Endothelial cell of umbilical vein (primary cell): ENCODE measurements at regions not wholly inside any gene's neighbourhood (a gene's known extent, or its start where the extent isn't known, plus 50 kb on each side); places are given as distances from the start of the nearest gene placed in this dataset.

Experiments used
- BruUV-seq: library from RNA; stranded (reverse); fragments of 400-500 nt; replicated peaks from 2 replicates; lab custom pipeline; 2021; lab: Mats Ljungman, UMichigan
- CTCF ChIA-PET: fragments of 300-600, 350-600 bp; sonication (Branson Sonifier 250); formaldehyde crosslinking; loops from one replicate; lab custom pipeline; 2021; ENCODE audit warnings: antibody characterized with exemption, inconsistent platforms; lab: Charles Lee
- POLR2A ChIA-PET: fragments of 300-600, 350-600 bp; sonication (Branson Sonifier 250); formaldehyde crosslinking; loops from one replicate; lab custom pipeline; 2021; ENCODE audit warnings: antibody characterized with exemption, inconsistent platforms; lab: Charles Lee
- DNase-seq: peaks from one replicate; pipeline ENCODE4 v3.0.0-alpha.2; 2011; ENCODE audit warnings: low read depth, low spot score
- FAIRE-seq: peaks from 2 replicates; lab custom pipeline; 2011; peaks lifted over from hg19 to GRCh38; lab: Jason Lieb, UNC
- H2AFZ ChIP-seq: 2 replicates; pipeline ENCODE4 v1.6.0; 2012; ENCODE audit warnings: low read depth, low read length, control low read depth, inconsistent platforms
- H3K27ac ChIP-seq: 2 replicates; pipeline ENCODE4 v1.5.1; 2011; ENCODE audit warnings: low read depth, mild to moderate bottlenecking, control low read depth, low read length, moderate library complexity; ENCODE audit not compliant: insufficient read depth
- H3K27me3 ChIP-seq, 2 experiments: 2 replicates each; pipeline versions ENCODE4 v1.6.0 to v1.6.1; 2011; ENCODE audit warnings: low read length in 2 of 2, mixed read lengths in 1 of 2; ENCODE audit not compliant: control insufficient read depth in 2 of 2, insufficient read depth in 2 of 2
- H3K36me3 ChIP-seq, 2 experiments: 2 replicates in 1 of 2; 3 replicates in 1 of 2; pipeline ENCODE4 v1.5.1; 2011; ENCODE audit warnings: low read length in 2 of 2, mild to moderate bottlenecking in 1 of 2, moderate library complexity in 1 of 2; ENCODE audit not compliant: control insufficient read depth in 2 of 2, insufficient read depth in 2 of 2; ENCODE audit errors: extremely low read depth in 1 of 2
- H3K4me1 ChIP-seq: 3 replicates; pipeline ENCODE4 v1.5.1; 2011; ENCODE audit warnings: mild to moderate bottlenecking, low read length; ENCODE audit not compliant: control insufficient read depth, insufficient read depth; ENCODE audit errors: extremely low read depth
- H3K4me2 ChIP-seq: 2 replicates; pipeline ENCODE4 v1.6.1; 2011; ENCODE audit warnings: low read length, control low read depth, mixed read lengths; ENCODE audit not compliant: insufficient read depth
- H3K4me3 ChIP-seq, 3 experiments: fragments of 200-600 bp in 1 of 3; sonication (generic), shearing (Covaris generic) in 1 of 3; replicated peaks in 1 of 3; 2 replicates each; pipeline ENCODE4 v1.5.1; 2011 to 2016; ENCODE audit warnings: control low read depth in 3 of 3, low read length in 3 of 3, mild to moderate bottlenecking in 2 of 3, inconsistent platforms in 1 of 3, low read depth in 1 of 3, moderate library complexity in 1 of 3; ENCODE audit not compliant: insufficient read depth in 1 of 3
- H3K79me2 ChIP-seq: 2 replicates; pipeline ENCODE4 v1.6.0; 2012; ENCODE audit warnings: low read length, inconsistent platforms; ENCODE audit not compliant: control insufficient read depth, insufficient read depth
- H3K9ac ChIP-seq: replicated peaks from 2 replicates; pipeline ENCODE3; 2011; ENCODE audit warnings: low read length, control low read depth; ENCODE audit not compliant: insufficient read depth; ENCODE audit errors: extremely low read depth
- H3K9me1 ChIP-seq: replicated peaks from 3 replicates; pipeline ENCODE4 v1.6.0; 2011; ENCODE audit warnings: mild to moderate bottlenecking, low read length; ENCODE audit not compliant: control insufficient read depth, insufficient read depth; ENCODE audit errors: extremely low read depth
- H3K9me3 ChIP-seq: replicated peaks from 2 replicates; pipeline ENCODE4 v1.5.1; 2012; ENCODE audit warnings: low read length, inconsistent platforms; ENCODE audit not compliant: control insufficient read depth, insufficient read depth
- H4K20me1 ChIP-seq: replicated peaks from 2 replicates; pipeline ENCODE3; 2011; ENCODE audit warnings: mild to moderate bottlenecking, low read length; ENCODE audit not compliant: control insufficient read depth, insufficient read depth; ENCODE audit errors: extremely low read depth
- EZH2 ChIP-seq: IDR thresholded peaks from 2 replicates; pipeline ENCODE4 v1.6.1; 2012; ENCODE audit warnings: borderline replicate concordance, low read depth, mild to moderate bottlenecking, moderate library complexity, low read length, inconsistent platforms; ENCODE audit not compliant: severe bottlenecking
- FOS ChIP-seq: IDR thresholded peaks from 2 replicates; pipeline ENCODE4 v1.6.1; 2011; ENCODE audit warnings: mild to moderate bottlenecking, low read length, moderate library complexity, borderline replicate concordance; ENCODE audit not compliant: insufficient read depth
- GATA2 ChIP-seq: IDR thresholded peaks from 2 replicates; pipeline ENCODE4 v1.7.0; 2011; ENCODE audit warnings: low read depth, mild to moderate bottlenecking, moderate library complexity, mixed read lengths, low read length; ENCODE audit not compliant: insufficient read length, insufficient read depth
- JUN ChIP-seq: IDR thresholded peaks from 2 replicates; pipeline ENCODE4 v1.6.1; 2011; ENCODE audit warnings: borderline replicate concordance, low read depth; ENCODE audit not compliant: insufficient read length, insufficient read depth
- MYC ChIP-seq: IDR thresholded peaks from one replicate; pipeline ENCODE4 v1.6.1; 2011; ENCODE audit warnings: mild to moderate bottlenecking, low read depth, low read length
- POLR2A ChIP-seq: IDR thresholded peaks from 2 replicates; pipeline ENCODE4 v1.6.1; 2012; ENCODE audit warnings: low read depth, mild to moderate bottlenecking, control low read depth, low read length
- POLR2AphosphoS5 ChIP-seq: IDR thresholded peaks from 2 replicates; pipeline ENCODE4 v1.6.1; 2012; ENCODE audit warnings: low read depth, mild to moderate bottlenecking, control low read depth, low read length, moderate library complexity; ENCODE audit not compliant: insufficient read depth
- dilution Hi-C: fragments of 300-500 bp; cut with MboI; formaldehyde crosslinking; loops from one replicate; pipeline ENCODE4 v1.15.0; 2019; ENCODE audit warnings: low sequenced_read_pairs; ENCODE audit not compliant: extremely low pct_ligation_motif_present
- intact Hi-C: fragments of 100-400 bp; cut with micrococcal nuclease; formaldehyde crosslinking; loops from one replicate; pipeline ENCODE4 v1.10.0; 2022
- TF ChIP-seq, protein P1 (sequence below): IDR thresholded peaks from 2 replicates; pipeline ENCODE4 v1.6.1; 2011; ENCODE audit not compliant: insufficient read depth, insufficient read length
- TF ChIP-seq, protein P2 (sequence below), 2 donors: IDR thresholded peaks; 1 replicate in 1 of 2; 2 replicates in 1 of 2; pipeline ENCODE4 v1.5.1; 2011; ENCODE audit warnings: low read length in 2 of 2, mild to moderate bottlenecking in 2 of 2, moderate library complexity in 2 of 2, control low read depth in 1 of 2, inconsistent platforms in 1 of 2, low read depth in 1 of 2; ENCODE audit not compliant: insufficient read depth in 1 of 2; ENCODE audit errors: extremely low read depth in 1 of 2

DNA sequence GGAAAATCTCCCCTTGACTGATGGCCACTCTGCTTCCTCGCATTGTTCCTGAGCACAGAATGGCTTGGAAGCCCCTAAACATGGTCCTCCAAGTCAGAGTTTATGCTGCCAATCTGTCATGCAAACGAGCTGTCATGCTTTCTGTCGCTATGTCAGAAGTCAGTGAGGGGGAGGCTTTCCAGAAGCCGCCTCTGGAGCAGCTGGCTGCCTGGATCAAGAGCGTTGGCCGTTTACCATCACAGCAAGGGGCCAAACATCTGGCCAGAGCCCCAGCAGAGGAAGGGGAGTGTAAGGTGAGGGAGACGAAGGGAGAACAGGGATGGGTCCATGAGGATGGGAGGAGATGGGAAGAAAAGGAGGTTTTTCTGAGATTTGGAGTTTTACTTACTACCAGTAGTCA is 372.6 kb upstream of the NR2F2 start:
- Histone ChIP-seq H4K20me1 (no peaks in the 10 kb centered on the region), H3K4me1 (no peaks in the 10 kb centered on the region), H3K4me2 (no peak overlapping the region), H3K79me2 (no peaks in the 10 kb centered on the region), H3K9me1 (no peaks in the 10 kb centered on the region), H3K9ac (no peak overlapping the region), H3K27ac (no peak overlapping the region), H3K27me3 (no peaks in the 10 kb centered on the region), H2AFZ (no peak overlapping the region), H3K36me3 (no peaks in the 10 kb centered on the region), H3K9me3 (no peaks in the 10 kb centered on the region), H3K4me3 (no peak overlapping the region)
- ChIA-PET POLR2A (no interaction called here), CTCF (interaction anchor here (0.8 kb wide), 1 partner anchor 9 kb away, joined by 3 read pairs; no protein-coding TSS in a partner anchor)
- intact Hi-C loops (no loop called here), dilution Hi-C loops (no loop called here)
- FAIRE-seq (no peak), DNase-seq (no peak)
- no TSS peak for BruUV-seq
- TF ChIP-seq, protein P1, sequence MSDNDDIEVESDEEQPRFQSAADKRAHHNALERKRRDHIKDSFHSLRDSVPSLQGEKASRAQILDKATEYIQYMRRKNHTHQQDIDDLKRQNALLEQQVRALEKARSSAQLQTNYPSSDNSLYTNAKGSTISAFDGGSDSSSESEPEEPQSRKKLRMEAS: no peak
- TF ChIP-seq EZH2 (no peak), FOS (no peak)
- TF ChIP-seq, protein P2, sequence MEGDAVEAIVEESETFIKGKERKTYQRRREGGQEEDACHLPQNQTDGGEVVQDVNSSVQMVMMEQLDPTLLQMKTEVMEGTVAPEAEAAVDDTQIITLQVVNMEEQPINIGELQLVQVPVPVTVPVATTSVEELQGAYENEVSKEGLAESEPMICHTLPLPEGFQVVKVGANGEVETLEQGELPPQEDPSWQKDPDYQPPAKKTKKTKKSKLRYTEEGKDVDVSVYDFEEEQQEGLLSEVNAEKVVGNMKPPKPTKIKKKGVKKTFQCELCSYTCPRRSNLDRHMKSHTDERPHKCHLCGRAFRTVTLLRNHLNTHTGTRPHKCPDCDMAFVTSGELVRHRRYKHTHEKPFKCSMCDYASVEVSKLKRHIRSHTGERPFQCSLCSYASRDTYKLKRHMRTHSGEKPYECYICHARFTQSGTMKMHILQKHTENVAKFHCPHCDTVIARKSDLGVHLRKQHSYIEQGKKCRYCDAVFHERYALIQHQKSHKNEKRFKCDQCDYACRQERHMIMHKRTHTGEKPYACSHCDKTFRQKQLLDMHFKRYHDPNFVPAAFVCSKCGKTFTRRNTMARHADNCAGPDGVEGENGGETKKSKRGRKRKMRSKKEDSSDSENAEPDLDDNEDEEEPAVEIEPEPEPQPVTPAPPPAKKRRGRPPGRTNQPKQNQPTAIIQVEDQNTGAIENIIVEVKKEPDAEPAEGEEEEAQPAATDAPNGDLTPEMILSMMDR (IDR thresholded peaks at IDR 0.05; ENCODE audit: extremely low read depth in 1 of 2, insufficient read depth in 1 of 2, low read depth in 1 of 2, low read length in 2 of 2): no peak

DNA sequence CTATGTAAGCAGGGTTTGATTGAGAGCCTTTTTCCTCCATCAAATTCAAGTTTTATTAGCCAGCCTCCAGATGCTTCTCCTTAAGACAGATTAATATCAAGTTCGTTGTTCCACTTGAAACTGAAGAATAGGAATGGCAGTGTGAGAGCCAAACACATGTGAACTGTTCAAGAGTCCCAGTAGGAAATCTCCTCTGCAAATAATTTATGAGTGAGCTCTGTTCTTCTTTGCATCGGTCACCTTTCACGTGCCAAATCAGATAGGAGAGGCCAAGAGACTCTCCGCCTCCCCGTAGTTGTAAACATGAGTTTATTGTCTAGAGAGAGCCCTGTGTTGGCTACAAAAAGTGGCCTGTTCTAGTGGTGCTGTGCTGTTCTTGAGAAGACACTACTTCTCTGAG is 372.1 kb upstream of the NR2F2 start:
- no peak overlapping the region for H3K4me2 ChIP-seq

More for the DNA sequence above, 372.1 kb upstream of the NR2F2 start:
- TF ChIP-seq EZH2 (no peak), POLR2A (no peak), GATA2 (no peak), POLR2AphosphoS5 (no peak), MYC (no peak), JUN (no peak), FOS (no peak)
- TF ChIP-seq, protein P2 (IDR thresholded peaks at IDR 0.05; ENCODE audit: extremely low read depth in 1 of 2, insufficient read depth in 1 of 2, low read depth in 1 of 2, low read length in 2 of 2): no peak
- TF ChIP-seq, protein P1: no peak
- Histone ChIP-seq H3K9me1 (no peaks in the 10 kb centered on the region), H3K4me3 (no peak overlapping the region), H3K27me3 (no peaks in the 10 kb centered on the region), H3K36me3 (no peaks in the 10 kb centered on the region), H2AFZ (no peak overlapping the region), H3K4me1 (no peaks in the 10 kb centered on the region), H4K20me1 (no peaks in the 10 kb centered on the region), H3K9me3 (no peaks in the 10 kb centered on the region), H3K27ac (no peak overlapping the region), H3K79me2 (no peaks in the 10 kb centered on the region), H3K9ac (no peak overlapping the region)
- no peak for FAIRE-seq
- ChIA-PET POLR2A (no interaction called here), CTCF (interaction anchor here (0.8 kb wide), 1 partner anchor 10 kb away, joined by 3 read pairs; no protein-coding TSS in a partner anchor)
- no peak for DNase-seq
- no TSS peak for BruUV-seq
- intact Hi-C loops: no loop called here
- dilution Hi-C loops: no loop called here
